Tibial artery (tissue), 4 donors: ENCODE measurements at regions not wholly inside any gene's neighbourhood (a gene's known extent, or its start where the extent isn't known, plus 50 kb on each side); places are given as distances from the start of the nearest gene placed in this dataset.

ENCODE experiments used
- DNase-seq, 2 donors: peaks; one replicate each; pipeline ENCODE4 v3.0.0-alpha.2; 2019
- H3K27ac ChIP-seq, 2 donors: fragments of 200-600 bp; sonication (generic) in 1 of 2; 1 replicate in 1 of 2; 2 replicates in 1 of 2; pipeline ENCODE4 v1.5.1; 2018 to 2019; ENCODE audit warnings: mild to moderate bottlenecking in 1 of 2
- H3K27me3 ChIP-seq, 2 donors: fragments of 200-600 bp; sonication (generic) in 1 of 2; one replicate each; pipeline versions ENCODE4 v1.5.1 to v1.6.0; 2016 to 2019
- H3K36me3 ChIP-seq, 3 donors: fragments of 200-600 bp; sonication (generic) in 2 of 3; one replicate each; pipeline ENCODE4 v1.5.1; 2016 to 2019; ENCODE audit warnings: mild to moderate bottlenecking in 2 of 3
- H3K4me1 ChIP-seq, 4 donors: fragments of 200-600 bp; sonication (generic) in 2 of 4; 1 replicate in 3 of 4; 2 replicates in 1 of 4; pipeline ENCODE4 v1.5.1; 2016 to 2019
- H3K4me3 ChIP-seq, 2 donors: fragments of 200-600 bp; sonication (generic) in 1 of 2; 1 replicate in 1 of 2; 2 replicates in 1 of 2; pipeline ENCODE4 v1.5.1; 2018 to 2019; ENCODE audit warnings: mild to moderate bottlenecking in 2 of 2
- H3K9me3 ChIP-seq, 3 donors: fragments of 200-600 bp; sonication (generic) in 1 of 3; one replicate each; pipeline ENCODE4 v1.5.1; 2016 to 2019
- CTCF ChIP-seq, 2 experiments: fragments of 200-600 bp in 1 of 2; fragments of 450-650 bp in 1 of 2; IDR thresholded peaks; one replicate each; pipeline ENCODE4 v1.5.1; 2017 to 2019; ENCODE audit warnings: antibody characterized with exemption in 2 of 2, mild to moderate bottlenecking in 1 of 2, moderate library complexity in 1 of 2
- intact Hi-C: fragments of 100-400 bp; cut with DNase I; formaldehyde crosslinking; loops from one replicate; pipeline ENCODE4 v1.15.0; 2023; ENCODE audit warnings: low total_unique reads

- no peaks in the 10 kb centered on the region for H3K27me3 ChIP-seq
- H3K4me3 ChIP-seq, result no peak overlapping the region
- no peak for DNase-seq
- no peak overlapping the region for H3K27ac ChIP-seq
- intact Hi-C loops, result no loop called here
- TF ChIP-seq CTCF (IDR thresholded peaks at IDR 0.05), result peak in 1 of 2 experiments; percentile 30
- H3K4me1 ChIP-seq, result no peaks in the 10 kb centered on the region
- no peaks in the 10 kb centered on the region for H3K9me3 ChIP-seq
- no peaks in the 10 kb centered on the region for H3K36me3 ChIP-seq
Observed at GRCh38 chr2:17171446-17172049, 346.7 kb downstream of the RAD51AP2 start.

GRCh38 chr2:17166506-17166905 lies 351.7 kb downstream of the RAD51AP2 start:
- no peaks in the 10 kb centered on the region for H3K9me3 ChIP-seq
- intact Hi-C loops, result no loop called here
- no peak overlapping the region for H3K27ac ChIP-seq
- no peaks in the 10 kb centered on the region for H3K36me3 ChIP-seq
- no peak overlapping the region for H3K4me3 ChIP-seq
- no peak for TF ChIP-seq CTCF (IDR thresholded peaks at IDR 0.05)
- H3K4me1 ChIP-seq, result no peaks in the 10 kb centered on the region
- no peak for DNase-seq
- no peaks in the 10 kb centered on the region for H3K27me3 ChIP-seq

GRCh38 chr2:17164550-17164949 lies 353.7 kb downstream of the RAD51AP2 start:
- no peak for DNase-seq
- no peak overlapping the region for H3K27ac ChIP-seq
- no peak for TF ChIP-seq CTCF (IDR thresholded peaks at IDR 0.05)
- intact Hi-C loops, result no loop called here
- no peaks in the 10 kb centered on the region for H3K4me1 ChIP-seq
- no peaks in the 10 kb centered on the region for H3K9me3 ChIP-seq
- H3K36me3 ChIP-seq, result no peaks in the 10 kb centered on the region
- H3K27me3 ChIP-seq, result no peaks in the 10 kb centered on the region
- no peak overlapping the region for H3K4me3 ChIP-seq

GRCh38 chr2:17163638-17164037 lies 354.6 kb downstream of the RAD51AP2 start:
- no peak overlapping the region for H3K4me3 ChIP-seq
- no peaks in the 10 kb centered on the region for H3K36me3 ChIP-seq
- no peaks in the 10 kb centered on the region for H3K27me3 ChIP-seq
- no peak for TF ChIP-seq CTCF (IDR thresholded peaks at IDR 0.05)
- no peaks in the 10 kb centered on the region for H3K9me3 ChIP-seq
- H3K27ac ChIP-seq, result no peak overlapping the region
- DNase-seq, result no peak
- intact Hi-C loops, result no loop called here
- no peaks in the 10 kb centered on the region for H3K4me1 ChIP-seq

- no peak for TF ChIP-seq CTCF (IDR thresholded peaks at IDR 0.05)
- intact Hi-C loops, result no loop called here
Observed at GRCh38 chr2:17162713-17163112, 355.5 kb downstream of the RAD51AP2 start.

GRCh38 chr2:17160594-17160993 lies 357.6 kb downstream of the RAD51AP2 start:
- Histone ChIP-seq H3K4me1 (no peaks in the 10 kb centered on the region), H3K36me3 (no peaks in the 10 kb centered on the region), H3K27ac (no peak overlapping the region), H3K27me3 (no peaks in the 10 kb centered on the region), H3K4me3 (no peak overlapping the region), H3K9me3 (no peaks in the 10 kb centered on the region)
- no peak for TF ChIP-seq CTCF (IDR thresholded peaks at IDR 0.05)
- intact Hi-C loops, result no loop called here
- no peak for DNase-seq

More at GRCh38 chr2:17162713-17163112, 355.5 kb downstream of the RAD51AP2 start:
- Histone ChIP-seq H3K27ac (no peak overlapping the region), H3K4me1 (no peaks in the 10 kb centered on the region), H3K4me3 (no peak overlapping the region), H3K36me3 (no peaks in the 10 kb centered on the region), H3K27me3 (no peaks in the 10 kb centered on the region), H3K9me3 (no peaks in the 10 kb centered on the region)
- DNase-seq, result no peak
